SK-N-SH (cell line): ENCODE measurements at regions not wholly inside any gene's neighbourhood (a gene's known extent, or its start where the extent isn't known, plus 50 kb on each side); places are given as distances from the start of the nearest gene placed in this dataset.

Experiments
- CTCF ChIA-PET: fragments of 300-600, 350-600 bp; formaldehyde crosslinking; extraction: SDS; loops from one replicate; lab custom pipeline; 2021; lab: Yijun Ruan, JAX
- POLR2A ChIA-PET: fragments of 350-600 bp; sonication (Branson Sonifier 250); formaldehyde crosslinking; extraction: SDS; loops from one replicate; lab custom pipeline; 2020; ENCODE audit warnings: antibody characterized with exemption, inconsistent platforms; lab: Yijun Ruan, JAX
- DNase-seq: peaks from one replicate; pipeline ENCODE4 v3.0.0; 2012
- H2AFZ ChIP-seq: fragments of 200-600 bp; sonication (generic); 2 replicates; pipeline ENCODE4 v1.8.1; 2016; ENCODE audit warnings: antibody characterized with exemption, mild to moderate bottlenecking, low read depth
- H3F3A ChIP-seq: fragments of 200-600 bp; sonication (generic); replicated peaks from 2 replicates; pipeline ENCODE3; 2016; ENCODE audit warnings: antibody characterized with exemption, mild to moderate bottlenecking; ENCODE audit not compliant: insufficient read depth
- H3K27ac ChIP-seq, 2 experiments: fragments of 200-500 bp in 1 of 2; fragments of 200-600 bp in 1 of 2; sonication (Bioruptor generic) in 1 of 2; sonication (generic), shearing (Covaris generic) in 1 of 2; 2 replicates each; pipeline versions ENCODE4 v1.5.1 to v1.6.1; 2014 to 2016; ENCODE audit warnings: low read depth in 2 of 2, inconsistent platforms in 1 of 2, low read length in 1 of 2, mild to moderate bottlenecking in 1 of 2, mixed read lengths in 1 of 2
- H3K27me3 ChIP-seq: fragments of 200-600 bp; sonication (generic), shearing (Covaris generic); 2 replicates; pipeline ENCODE4 v1.6.1; 2016; ENCODE audit warnings: mixed run types; ENCODE audit not compliant: insufficient read depth
- H3K36me3 ChIP-seq, 2 experiments: fragments of 200-500 bp in 1 of 2; fragments of 200-600 bp in 1 of 2; sonication (Bioruptor generic) in 1 of 2; sonication (generic) in 1 of 2; replicated peaks in 1 of 2; 2 replicates each; pipeline versions ENCODE3 to v1.5.1; 2014 to 2016; ENCODE audit warnings: low read length in 1 of 2, mild to moderate bottlenecking in 1 of 2; ENCODE audit not compliant: insufficient read depth in 2 of 2, control insufficient read depth in 1 of 2
- H3K4me1 ChIP-seq, 2 experiments: fragments of 200-500 bp in 1 of 2; fragments of 200-600 bp in 1 of 2; sonication (Bioruptor generic) in 1 of 2; sonication (generic), shearing (Covaris generic) in 1 of 2; 2 replicates each; pipeline versions ENCODE4 v1.5.1 to v1.6.1; 2014 to 2016; ENCODE audit warnings: low read depth in 1 of 2, low read length in 1 of 2, mixed run types in 1 of 2; ENCODE audit not compliant: insufficient read depth in 2 of 2, control insufficient read depth in 1 of 2
- H3K4me2 ChIP-seq: fragments of 200-600 bp; sonication (generic), shearing (Covaris generic); 2 replicates; pipeline ENCODE4 v1.6.1; 2017; ENCODE audit warnings: mixed run types
- H3K4me3 ChIP-seq, 2 experiments: fragments of 200-500 bp in 1 of 2; fragments of 200-600 bp in 1 of 2; sonication (Bioruptor generic) in 1 of 2; sonication (generic), shearing (Covaris generic) in 1 of 2; 2 replicates each; pipeline versions ENCODE4 v1.5.1 to v1.8.1; 2014 to 2016; ENCODE audit warnings: low read depth in 2 of 2, inconsistent platforms in 1 of 2, low read length in 1 of 2, mild to moderate bottlenecking in 1 of 2, mixed read lengths in 1 of 2, moderate library complexity in 1 of 2
- H3K79me2 ChIP-seq: fragments of 200-600 bp; sonication (generic); 2 replicates; pipeline ENCODE4 v1.8.1; 2017; ENCODE audit warnings: mild to moderate bottlenecking; ENCODE audit not compliant: insufficient read depth
- H3K9ac ChIP-seq: fragments of 200-600 bp; sonication (generic); 2 replicates; pipeline ENCODE4 v1.6.1; 2017; ENCODE audit warnings: mixed run types
- H3K9me2 ChIP-seq: fragments of 200-600 bp; sonication (generic); 2 replicates; pipeline ENCODE4 v1.6.1; 2017; ENCODE audit warnings: mixed run types
- H3K9me3 ChIP-seq: fragments of 200-600 bp; sonication (generic); 2 replicates; pipeline ENCODE4 v1.6.1; 2017; ENCODE audit warnings: mixed run types, mild to moderate bottlenecking, moderate library complexity
- H4K20me1 ChIP-seq: fragments of 200-600 bp; sonication (generic); 2 replicates; pipeline ENCODE4 v1.6.1; 2017; ENCODE audit warnings: mild to moderate bottlenecking, mixed run types; ENCODE audit not compliant: insufficient read depth
- EP300 ChIP-seq, 2 experiments: IDR thresholded peaks; 2 replicates each; pipeline versions ENCODE4 v1.4.0 to v1.6.1; 2012; ENCODE audit warnings: borderline replicate concordance in 1 of 2, low read depth in 1 of 2, low read length in 1 of 2
- EZH2phosphoT487 ChIP-seq: fragments of 200-600 bp; sonication (generic); IDR thresholded peaks from 2 replicates; pipeline ENCODE4 v1.6.1; 2017; ENCODE audit warnings: low read depth, mixed run types, mild to moderate bottlenecking, antibody characterized with exemption, moderate library complexity, borderline replicate concordance
- FOXJ3 ChIP-seq: sonication (generic); formaldehyde crosslinking; IDR thresholded peaks from 2 replicates; pipeline ENCODE4 v1.5.1; 2020; ENCODE audit warnings: mild to moderate bottlenecking, missing genetic modification reagents
- JUND ChIP-seq: IDR thresholded peaks from 2 replicates; pipeline ENCODE4 v1.4.0; 2012
- MXI1 ChIP-seq: IDR thresholded peaks from 2 replicates; pipeline ENCODE4 v1.6.1; 2012; ENCODE audit warnings: mild to moderate bottlenecking, low read depth, low read length, improper control_type of control experiment
- POLR2AphosphoS5 ChIP-seq: IDR thresholded peaks from 2 replicates; pipeline ENCODE4 v1.6.1; 2012; ENCODE audit warnings: low read depth, low read length
- SIN3A ChIP-seq: IDR thresholded peaks from 2 replicates; pipeline ENCODE4 v1.6.1; 2012; ENCODE audit warnings: low read depth, mild to moderate bottlenecking, low read length, moderate library complexity, borderline replicate concordance
- TEAD4 ChIP-seq: IDR thresholded peaks from 2 replicates; pipeline ENCODE4 v1.4.0; 2012; ENCODE audit warnings: mild to moderate bottlenecking, borderline replicate concordance; ENCODE audit not compliant: insufficient read depth
- whole genome bisulfite sequencing: methylation state at CpG from one replicate; pipeline ENCODE4 v1.1.6; 2017; ENCODE audit warnings: low lambda C conversion rate; 5-methylcytosine and 5-hydroxymethylcytosine counted together
- TF ChIP-seq, protein P1 (sequence below): fragments of 150-350 bp; IDR thresholded peaks from 2 replicates; pipeline ENCODE4 v1.6.1; 2016; ENCODE audit warnings: mild to moderate bottlenecking, low read depth, low read length
- TF ChIP-seq, protein P2 (sequence below): IDR thresholded peaks from 2 replicates; pipeline ENCODE4 v1.4.0; 2012; ENCODE audit warnings: low read depth
- TF ChIP-seq, protein P3 (sequence below): fragments of 200-600 bp; sonication (generic); IDR thresholded peaks from 2 replicates; pipeline ENCODE4 v1.6.1; 2017; ENCODE audit warnings: antibody characterized with exemption, mild to moderate bottlenecking, moderate library complexity
- TF ChIP-seq, protein P4 (sequence below): IDR thresholded peaks from 2 replicates; pipeline ENCODE4 v1.4.0; 2012; ENCODE audit warnings: low read depth, borderline replicate concordance
- TF ChIP-seq, protein P5 (sequence below): IDR thresholded peaks from 2 replicates; pipeline ENCODE4 v1.6.1; 2012; ENCODE audit warnings: mild to moderate bottlenecking, low read depth, low read length, moderate library complexity

DNA sequence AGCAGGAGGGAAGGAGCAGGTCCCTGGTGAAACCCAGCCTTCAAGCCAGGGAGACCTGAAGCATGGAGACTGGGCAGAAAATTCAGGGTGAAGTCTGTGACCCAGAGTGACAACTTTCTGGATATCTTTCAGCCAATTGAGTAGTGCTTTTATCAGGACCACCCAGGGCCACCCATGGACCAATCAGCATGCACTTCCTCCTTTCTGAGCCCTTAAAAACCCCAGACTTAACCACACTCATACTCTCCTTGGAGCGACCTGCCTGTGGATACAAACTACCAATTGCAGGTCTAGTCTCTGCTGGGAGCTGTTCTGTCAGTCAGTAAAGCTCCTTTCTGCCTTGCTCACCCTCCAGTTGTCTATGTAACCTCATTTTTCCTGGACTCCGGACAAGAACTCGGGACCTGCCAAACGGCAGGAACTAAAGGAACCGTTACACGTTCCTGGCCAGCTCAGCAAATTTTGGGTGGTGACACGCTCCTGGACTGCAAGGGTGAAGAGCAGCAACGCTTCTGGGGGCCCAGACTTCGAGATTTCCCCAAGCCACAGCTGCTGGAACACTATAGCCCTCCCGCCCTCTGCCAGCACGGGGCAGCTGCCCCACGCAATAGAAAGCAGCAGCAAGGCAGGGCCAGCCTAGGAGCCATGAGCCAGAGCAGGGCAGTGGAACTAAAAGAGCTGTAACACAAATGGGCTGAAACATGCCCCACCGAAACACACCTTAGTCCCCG, 1183.4 kb downstream of the AMY1C start:
- no peak for DNase-seq
- Histone ChIP-seq H3K79me2 (no peaks in the 10 kb centered on the region), H3K9me2 (no peaks in the 10 kb centered on the region), H3K4me1 (no peaks in the 10 kb centered on the region)
- POLR2A ChIA-PET: no interaction called here
- TF ChIP-seq, protein P1, sequence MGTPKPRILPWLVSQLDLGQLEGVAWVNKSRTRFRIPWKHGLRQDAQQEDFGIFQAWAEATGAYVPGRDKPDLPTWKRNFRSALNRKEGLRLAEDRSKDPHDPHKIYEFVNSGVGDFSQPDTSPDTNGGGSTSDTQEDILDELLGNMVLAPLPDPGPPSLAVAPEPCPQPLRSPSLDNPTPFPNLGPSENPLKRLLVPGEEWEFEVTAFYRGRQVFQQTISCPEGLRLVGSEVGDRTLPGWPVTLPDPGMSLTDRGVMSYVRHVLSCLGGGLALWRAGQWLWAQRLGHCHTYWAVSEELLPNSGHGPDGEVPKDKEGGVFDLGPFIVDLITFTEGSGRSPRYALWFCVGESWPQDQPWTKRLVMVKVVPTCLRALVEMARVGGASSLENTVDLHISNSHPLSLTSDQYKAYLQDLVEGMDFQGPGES: no peak
- TF ChIP-seq, protein P2, sequence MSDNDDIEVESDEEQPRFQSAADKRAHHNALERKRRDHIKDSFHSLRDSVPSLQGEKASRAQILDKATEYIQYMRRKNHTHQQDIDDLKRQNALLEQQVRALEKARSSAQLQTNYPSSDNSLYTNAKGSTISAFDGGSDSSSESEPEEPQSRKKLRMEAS: no peak
- TF ChIP-seq SIN3A (no peak), JUND (no peak), EZH2phosphoT487 (no peak), TEAD4 (no peak), MXI1 (no peak), FOXJ3 (CRISPR knock-in tag) (no peak), POLR2AphosphoS5 (no peak), EP300 (IDR thresholded peaks at IDR 0.05; ENCODE audit: borderline replicate concordance in 1 of 2, low read depth in 1 of 2, low read length in 1 of 2) (no peak)
- TF ChIP-seq, protein P3, sequence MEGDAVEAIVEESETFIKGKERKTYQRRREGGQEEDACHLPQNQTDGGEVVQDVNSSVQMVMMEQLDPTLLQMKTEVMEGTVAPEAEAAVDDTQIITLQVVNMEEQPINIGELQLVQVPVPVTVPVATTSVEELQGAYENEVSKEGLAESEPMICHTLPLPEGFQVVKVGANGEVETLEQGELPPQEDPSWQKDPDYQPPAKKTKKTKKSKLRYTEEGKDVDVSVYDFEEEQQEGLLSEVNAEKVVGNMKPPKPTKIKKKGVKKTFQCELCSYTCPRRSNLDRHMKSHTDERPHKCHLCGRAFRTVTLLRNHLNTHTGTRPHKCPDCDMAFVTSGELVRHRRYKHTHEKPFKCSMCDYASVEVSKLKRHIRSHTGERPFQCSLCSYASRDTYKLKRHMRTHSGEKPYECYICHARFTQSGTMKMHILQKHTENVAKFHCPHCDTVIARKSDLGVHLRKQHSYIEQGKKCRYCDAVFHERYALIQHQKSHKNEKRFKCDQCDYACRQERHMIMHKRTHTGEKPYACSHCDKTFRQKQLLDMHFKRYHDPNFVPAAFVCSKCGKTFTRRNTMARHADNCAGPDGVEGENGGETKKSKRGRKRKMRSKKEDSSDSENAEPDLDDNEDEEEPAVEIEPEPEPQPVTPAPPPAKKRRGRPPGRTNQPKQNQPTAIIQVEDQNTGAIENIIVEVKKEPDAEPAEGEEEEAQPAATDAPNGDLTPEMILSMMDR: no peak
- TF ChIP-seq, protein P4, sequence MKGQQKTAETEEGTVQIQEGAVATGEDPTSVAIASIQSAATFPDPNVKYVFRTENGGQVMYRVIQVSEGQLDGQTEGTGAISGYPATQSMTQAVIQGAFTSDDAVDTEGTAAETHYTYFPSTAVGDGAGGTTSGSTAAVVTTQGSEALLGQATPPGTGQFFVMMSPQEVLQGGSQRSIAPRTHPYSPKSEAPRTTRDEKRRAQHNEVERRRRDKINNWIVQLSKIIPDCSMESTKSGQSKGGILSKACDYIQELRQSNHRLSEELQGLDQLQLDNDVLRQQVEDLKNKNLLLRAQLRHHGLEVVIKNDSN: no peak
- TF ChIP-seq, protein P5, sequence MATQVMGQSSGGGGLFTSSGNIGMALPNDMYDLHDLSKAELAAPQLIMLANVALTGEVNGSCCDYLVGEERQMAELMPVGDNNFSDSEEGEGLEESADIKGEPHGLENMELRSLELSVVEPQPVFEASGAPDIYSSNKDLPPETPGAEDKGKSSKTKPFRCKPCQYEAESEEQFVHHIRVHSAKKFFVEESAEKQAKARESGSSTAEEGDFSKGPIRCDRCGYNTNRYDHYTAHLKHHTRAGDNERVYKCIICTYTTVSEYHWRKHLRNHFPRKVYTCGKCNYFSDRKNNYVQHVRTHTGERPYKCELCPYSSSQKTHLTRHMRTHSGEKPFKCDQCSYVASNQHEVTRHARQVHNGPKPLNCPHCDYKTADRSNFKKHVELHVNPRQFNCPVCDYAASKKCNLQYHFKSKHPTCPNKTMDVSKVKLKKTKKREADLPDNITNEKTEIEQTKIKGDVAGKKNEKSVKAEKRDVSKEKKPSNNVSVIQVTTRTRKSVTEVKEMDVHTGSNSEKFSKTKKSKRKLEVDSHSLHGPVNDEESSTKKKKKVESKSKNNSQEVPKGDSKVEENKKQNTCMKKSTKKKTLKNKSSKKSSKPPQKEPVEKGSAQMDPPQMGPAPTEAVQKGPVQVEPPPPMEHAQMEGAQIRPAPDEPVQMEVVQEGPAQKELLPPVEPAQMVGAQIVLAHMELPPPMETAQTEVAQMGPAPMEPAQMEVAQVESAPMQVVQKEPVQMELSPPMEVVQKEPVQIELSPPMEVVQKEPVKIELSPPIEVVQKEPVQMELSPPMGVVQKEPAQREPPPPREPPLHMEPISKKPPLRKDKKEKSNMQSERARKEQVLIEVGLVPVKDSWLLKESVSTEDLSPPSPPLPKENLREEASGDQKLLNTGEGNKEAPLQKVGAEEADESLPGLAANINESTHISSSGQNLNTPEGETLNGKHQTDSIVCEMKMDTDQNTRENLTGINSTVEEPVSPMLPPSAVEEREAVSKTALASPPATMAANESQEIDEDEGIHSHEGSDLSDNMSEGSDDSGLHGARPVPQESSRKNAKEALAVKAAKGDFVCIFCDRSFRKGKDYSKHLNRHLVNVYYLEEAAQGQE: no peak
- TF ChIP-seq, all 33 proteins: peak for 0
- H3K4me3 ChIP-seq: no peak overlapping the region
- H3K9ac ChIP-seq: no peak overlapping the region
- no peaks in the 10 kb centered on the region for H3F3A ChIP-seq
- 57% methylated on average over 10 of the region's 14 CpGs for WGBS
- CTCF ChIA-PET: no interaction called here
- no peaks in the 10 kb centered on the region for H3K27me3 ChIP-seq
- no peaks in the 10 kb centered on the region for H4K20me1 ChIP-seq
- H3K27ac ChIP-seq: no peak overlapping the region
- no peaks in the 10 kb centered on the region for H3K9me3 ChIP-seq
- no peak overlapping the region for H3K4me2 ChIP-seq
- no peaks in the 10 kb centered on the region for H3K36me3 ChIP-seq
- no peak overlapping the region for H2AFZ ChIP-seq
